Spleen (tissue), 7 donors: ENCODE measurements at regions not wholly inside any gene's neighbourhood (a gene's known extent, or its start where the extent isn't known, plus 50 kb on each side); places are given as distances from the start of the nearest gene placed in this dataset.
"Not testable (repeated sequence)": the region's sequence is repeated elsewhere in the genome, so short reads cannot be mapped to it uniquely, and the experiment has no call there.

Experiments
- POLR2A ChIP-seq, 3 donors: fragments of 450-650 bp; IDR thresholded peaks; one replicate each; pipeline ENCODE4 v1.5.1; 2017; ENCODE audit warnings: antibody characterized with exemption in 3 of 3, mild to moderate bottlenecking in 1 of 3
- POLR2AphosphoS5 ChIP-seq, 3 donors: sonication (generic); formaldehyde crosslinking; IDR thresholded peaks; one replicate each; pipeline ENCODE4 v1.5.1; 2017; ENCODE audit warnings: antibody characterized with exemption in 3 of 3
- TF ChIP-seq, protein P1 (sequence below), 11 experiments: fragments of 200-600 bp in 7 of 11; fragments of 450-650 bp in 4 of 11; sonication (generic) in 4 of 11; IDR thresholded peaks in 8 of 11; conservative IDR thresholded peaks in 3 of 11; 1 replicate in 7 of 11; 2 replicates in 4 of 11; pipeline versions ENCODE4 v1.4.0 to v1.8.0; 2016 to 2021; ENCODE audit warnings: antibody characterized with exemption in 11 of 11, inconsistent platforms in 4 of 11, mild to moderate bottlenecking in 1 of 11
- donor health status: DM: no; HTN: no; CAD: no; lungs with moderate emphysema.
- donor health status: DM: no; HTN: no; CAD: no.
- donor health status: DM: no; HTN: no; CAD: no.

DNA sequence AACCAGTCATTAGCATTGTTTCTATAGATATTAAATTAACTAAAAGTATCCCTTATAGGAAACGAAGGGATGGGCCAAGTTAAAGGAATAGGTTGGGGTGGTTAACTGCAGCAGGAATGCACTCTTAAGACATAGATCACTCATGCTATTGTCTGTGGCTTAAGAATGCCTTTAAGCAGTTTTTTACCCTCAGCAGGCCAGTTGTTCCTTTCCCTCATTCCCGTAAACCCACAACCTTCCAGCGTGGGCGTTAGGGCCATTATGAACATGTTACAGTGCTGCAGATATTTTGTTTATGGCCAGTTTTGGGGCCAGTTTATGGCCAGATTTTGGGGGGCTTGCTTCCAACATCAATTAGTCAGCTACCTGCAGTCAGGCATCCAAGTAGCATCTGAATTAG, 767.0 kb downstream of the LUZP2 start:
- not testable (repeated sequence) for TF ChIP-seq POLR2A, POLR2AphosphoS5 (IDR thresholded peaks at IDR 0.05)
- TF ChIP-seq, protein P1, sequence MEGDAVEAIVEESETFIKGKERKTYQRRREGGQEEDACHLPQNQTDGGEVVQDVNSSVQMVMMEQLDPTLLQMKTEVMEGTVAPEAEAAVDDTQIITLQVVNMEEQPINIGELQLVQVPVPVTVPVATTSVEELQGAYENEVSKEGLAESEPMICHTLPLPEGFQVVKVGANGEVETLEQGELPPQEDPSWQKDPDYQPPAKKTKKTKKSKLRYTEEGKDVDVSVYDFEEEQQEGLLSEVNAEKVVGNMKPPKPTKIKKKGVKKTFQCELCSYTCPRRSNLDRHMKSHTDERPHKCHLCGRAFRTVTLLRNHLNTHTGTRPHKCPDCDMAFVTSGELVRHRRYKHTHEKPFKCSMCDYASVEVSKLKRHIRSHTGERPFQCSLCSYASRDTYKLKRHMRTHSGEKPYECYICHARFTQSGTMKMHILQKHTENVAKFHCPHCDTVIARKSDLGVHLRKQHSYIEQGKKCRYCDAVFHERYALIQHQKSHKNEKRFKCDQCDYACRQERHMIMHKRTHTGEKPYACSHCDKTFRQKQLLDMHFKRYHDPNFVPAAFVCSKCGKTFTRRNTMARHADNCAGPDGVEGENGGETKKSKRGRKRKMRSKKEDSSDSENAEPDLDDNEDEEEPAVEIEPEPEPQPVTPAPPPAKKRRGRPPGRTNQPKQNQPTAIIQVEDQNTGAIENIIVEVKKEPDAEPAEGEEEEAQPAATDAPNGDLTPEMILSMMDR (IDR thresholded peaks at IDR 0.05 in 8 of 11, conservative IDR thresholded peaks at IDR 0.05 in 3 of 11): not testable (repeated sequence)
